NCI-H2227 treated with DMSO at 0.1 percent for 48 hours (cell line): ENCODE measurements at regions not wholly inside any gene's neighbourhood (a gene's known extent, or its start where the extent isn't known, plus 50 kb on each side); places are given as distances from the start of the nearest gene placed in this dataset.

Experiments
- DNase-seq: peaks from one replicate; lab custom pipeline; 2025; lab: John Stamatoyannopoulos, UW

- DNase-seq, result no peak
These were observed 751.2 kb downstream of the JRKL start for GRCh38 chr11:97140885-97141494.

- DNase-seq, result no peak
These were observed 753.6 kb downstream of the JRKL start for GRCh38 chr11:97143463-97143862.

- DNase-seq, result no peak
These were observed 759.9 kb downstream of the JRKL start for GRCh38 chr11:97149741-97150140.

GRCh38 chr11:97157221-97157740 is 767.5 kb downstream of the JRKL start:
- no peak for DNase-seq

GRCh38 chr11:97158243-97158642 is 768.4 kb downstream of the JRKL start:
- no peak for DNase-seq

GRCh38 chr11:97163631-97164191 is 773.9 kb downstream of the JRKL start:
- DNase-seq, result no peak

- DNase-seq, result no peak
These were observed 812.2 kb downstream of the JRKL start for GRCh38 chr11:97201743-97202612.

GRCh38 chr11:97202613-97203292 is 812.9 kb downstream of the JRKL start:
- DNase-seq, result no peak

- no peak for DNase-seq
These were observed 828.2 kb downstream of the JRKL start for GRCh38 chr11:97218011-97218410.

- no peak for DNase-seq
These were observed 833.8 kb downstream of the JRKL start for GRCh38 chr11:97223647-97224046.

GRCh38 chr11:97224396-97224795 is 834.6 kb downstream of the JRKL start:
- no peak for DNase-seq

GRCh38 chr11:97225794-97226193 is 836.0 kb downstream of the JRKL start:
- no peak for DNase-seq

- DNase-seq, result no peak
These were observed 840.1 kb downstream of the JRKL start for GRCh38 chr11:97229936-97230335.

GRCh38 chr11:97231231-97231630 is 841.4 kb downstream of the JRKL start:
- no peak for DNase-seq

GRCh38 chr11:97234016-97234415 is 844.2 kb downstream of the JRKL start:
- no peak for DNase-seq

- DNase-seq, result no peak
These were observed 847.3 kb downstream of the JRKL start for GRCh38 chr11:97237151-97237550.

GRCh38 chr11:97247601-97248000 is 857.8 kb downstream of the JRKL start:
- DNase-seq, result no peak

GRCh38 chr11:97254790-97255189 is 865.0 kb downstream of the JRKL start:
- no peak for DNase-seq

GRCh38 chr11:97259434-97259833 is 869.6 kb downstream of the JRKL start:
- no peak for DNase-seq

GRCh38 chr11:97259884-97260283 is 870.1 kb downstream of the JRKL start:
- DNase-seq, result no peak

- DNase-seq, result no peak
These were observed 873.5 kb downstream of the JRKL start for GRCh38 chr11:97263183-97263858.

GRCh38 chr11:97269527-97269926 is 879.7 kb downstream of the JRKL start:
- DNase-seq, result no peak
